ENCODE measurements at regions not wholly inside any gene's neighbourhood (a gene's known extent, or its start where the extent isn't known, plus 50 kb on each side); places are given as distances from the start of the nearest gene placed in this dataset.

DNA sequence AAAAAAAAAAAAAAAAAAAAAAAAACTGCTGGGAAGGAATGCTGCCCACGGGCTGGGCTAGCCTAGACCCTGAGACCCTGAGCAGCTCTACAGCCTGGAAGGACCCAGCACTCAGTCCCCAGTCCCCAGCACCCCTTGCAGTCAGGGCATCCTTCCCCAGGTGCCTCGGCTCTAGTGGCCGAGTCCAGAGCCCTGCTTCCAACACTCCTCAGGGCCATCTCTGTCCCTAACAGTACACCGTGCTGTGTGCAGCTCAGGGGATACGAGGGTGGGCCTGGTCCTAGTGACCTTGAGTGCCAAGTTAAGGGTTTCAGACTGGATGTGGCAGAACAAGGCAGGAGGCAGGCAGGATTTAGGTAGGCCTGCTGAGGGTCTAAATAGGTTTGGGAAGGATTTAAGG is 50.2 kb upstream of the LRP8 start:
- no peak for DNase-seq

GRCh38 chr1:53378932-53379661 is 51.2 kb upstream of the LRP8 start:
- no peak for DNase-seq

DNA sequence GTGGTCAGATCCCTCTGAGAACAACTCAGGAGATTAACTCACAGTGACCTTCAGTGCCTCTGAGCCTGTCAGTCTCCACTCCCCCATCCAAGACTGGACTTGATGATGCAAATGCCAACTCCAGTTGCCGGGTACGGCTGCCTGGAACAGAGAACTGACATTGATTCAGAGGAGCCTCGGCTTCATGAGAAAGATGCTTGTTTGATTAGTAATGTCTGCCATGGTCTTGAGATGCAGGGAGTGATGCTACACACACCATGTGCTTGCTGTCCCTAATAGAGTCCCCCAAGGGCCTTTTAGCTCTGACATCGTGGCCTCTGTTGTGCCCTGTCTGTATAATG is 51.8 kb upstream of the LRP8 start:
- no peak for DNase-seq

DNA sequence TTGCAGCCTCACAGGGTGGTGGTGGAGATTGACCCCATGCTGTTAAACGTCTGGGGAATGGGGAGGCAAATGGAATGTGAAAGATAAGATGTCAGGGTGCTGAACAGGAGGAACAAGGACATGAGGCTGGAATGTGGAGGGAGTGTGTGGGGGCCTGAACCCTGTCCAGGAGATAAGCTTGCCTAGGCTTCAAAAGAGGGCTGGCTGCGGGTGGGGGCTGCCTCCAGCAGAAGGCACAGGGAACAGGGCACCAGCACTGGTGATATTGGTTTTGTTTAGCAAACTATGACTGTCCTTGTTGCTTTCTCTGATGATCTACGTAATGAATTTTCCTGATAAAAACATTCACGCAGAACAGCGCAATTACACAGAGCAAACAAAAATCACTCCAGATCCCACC is 52.4 kb upstream of the LRP8 start:
- DNase-seq, result no peak

DNA sequence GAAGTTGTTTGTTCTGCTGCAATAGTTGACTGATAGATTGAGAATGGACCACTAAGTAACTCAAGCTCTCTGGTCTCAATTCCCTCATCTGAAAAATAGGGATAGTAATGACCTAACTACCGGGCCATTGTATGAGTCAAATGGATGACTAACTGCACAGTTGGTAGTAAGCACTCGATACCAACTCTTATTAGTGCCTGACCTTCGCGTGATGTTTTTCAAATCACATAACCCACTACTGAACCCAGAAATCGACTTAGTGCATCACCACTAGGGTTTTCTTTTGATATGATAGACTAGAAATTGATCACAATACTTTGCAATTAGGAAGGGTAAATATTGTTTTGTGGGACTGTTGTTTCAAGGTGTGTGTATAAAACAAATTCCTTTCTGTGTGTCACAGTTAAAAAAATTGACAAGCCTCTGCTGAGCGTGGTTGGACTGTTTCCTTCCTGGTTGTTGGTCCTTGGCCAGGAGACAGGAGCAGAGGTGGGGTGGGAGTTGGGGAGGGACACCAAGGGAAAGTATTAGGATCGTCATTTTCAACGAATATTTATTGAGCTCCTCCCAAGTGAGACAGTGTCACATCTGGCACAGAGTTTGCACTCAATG is 54.0 kb upstream of the LRP8 start:
- DNase-seq, result no peak

GRCh38 chr1:53383136-53383870 is 55.4 kb upstream of the LRP8 start:
- DNase-seq, result no peak

- no peak for DNase-seq
These were observed 56.9 kb upstream of the LRP8 start for GRCh38 chr1:53384796-53385195.

- no peak for DNase-seq
These were observed 57.7 kb upstream of the LRP8 start for GRCh38 chr1:53385276-53386225.

DNA sequence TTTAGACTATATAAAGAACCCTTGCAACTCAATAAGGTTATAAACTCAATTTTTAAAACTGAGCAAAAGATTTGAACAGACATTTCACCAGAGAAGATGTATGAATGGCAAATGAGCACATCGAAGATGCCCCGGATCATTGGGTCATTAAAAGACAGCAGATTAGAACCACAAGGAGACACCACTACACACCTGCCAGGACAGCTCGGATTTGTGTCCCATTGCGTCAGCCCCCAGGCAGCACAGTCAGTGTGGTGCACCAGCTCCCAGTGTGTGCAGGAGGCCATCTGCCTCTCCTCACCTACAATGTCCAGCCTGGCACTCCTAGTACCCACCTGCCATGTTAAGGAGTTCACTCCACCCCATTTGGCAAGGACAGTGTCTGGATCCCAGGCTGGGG is 61.1 kb upstream of the LRP8 start:
- DNase-seq, result no peak

DNA sequence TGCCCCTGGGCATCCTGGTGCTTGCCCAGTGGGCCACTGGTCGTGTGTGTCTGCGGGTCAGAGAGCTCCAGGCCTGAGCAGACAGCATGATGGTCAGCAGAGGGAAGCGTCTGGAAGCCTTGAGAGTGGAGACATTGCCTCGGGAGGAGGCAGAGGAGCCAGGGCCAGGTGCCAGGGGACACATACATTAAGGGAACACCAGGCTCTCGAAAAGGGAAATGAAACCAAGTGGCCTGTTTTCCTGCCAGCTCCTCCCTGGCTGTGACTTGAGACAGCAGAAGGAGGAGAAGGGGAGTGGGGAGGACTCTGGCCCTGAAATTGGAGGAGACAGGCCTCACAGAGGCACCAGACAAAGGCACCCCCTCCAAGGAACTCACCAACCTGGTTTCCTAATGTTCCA is 62.4 kb upstream of the LRP8 start:
- DNase-seq, result peak; percentile 76 to 81 (median 77)

- no peak for DNase-seq
These were observed 62.9 kb upstream of the LRP8 start for GRCh38 chr1:53390736-53391135.

DNA sequence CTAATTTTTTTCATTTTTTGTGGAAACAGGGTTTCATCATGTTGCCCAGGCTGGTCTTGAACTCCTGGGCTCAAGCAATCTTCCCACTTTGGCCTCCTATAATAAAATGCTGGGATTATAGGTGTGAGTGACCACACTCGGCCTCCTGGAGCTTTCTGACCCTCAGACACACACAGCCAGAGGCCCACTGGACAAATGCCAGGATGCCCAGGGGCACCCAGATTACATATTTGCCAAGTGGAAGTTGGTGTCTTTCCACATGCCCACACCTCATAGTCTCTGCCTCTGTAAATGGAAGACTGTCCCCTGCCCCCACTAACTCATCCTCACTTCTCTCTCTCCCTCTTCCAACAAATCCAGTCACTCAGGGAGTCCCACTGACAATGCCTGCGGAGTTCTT is 63.4 kb upstream of the LRP8 start:
- DNase-seq, result no peak

GRCh38 chr1:53391982-53392381 is 64.1 kb upstream of the LRP8 start:
- no peak for DNase-seq

DNA sequence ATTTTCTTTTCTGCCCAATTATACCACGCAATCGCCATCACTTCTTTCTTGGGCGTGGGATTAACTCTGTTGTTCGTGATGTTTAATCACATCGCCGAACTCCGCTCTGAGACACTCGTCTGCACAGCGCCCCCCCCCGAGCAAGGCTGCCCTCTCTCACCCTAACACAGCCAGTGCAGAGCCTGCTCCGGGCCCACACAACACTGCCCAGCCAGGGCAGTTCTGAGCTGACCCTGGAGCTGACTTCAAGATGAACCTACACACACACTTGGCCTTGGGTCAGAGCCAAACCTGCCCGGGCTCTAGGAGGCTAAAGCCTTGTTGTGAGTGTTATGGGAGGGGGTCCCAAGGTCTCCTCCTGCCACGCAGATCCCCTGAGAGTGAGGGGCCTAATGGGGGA is 64.6 kb upstream of the LRP8 start:
- no peak for DNase-seq

GRCh38 chr1:53393325-53393792 is 65.5 kb upstream of the LRP8 start:
- peak; percentile 76 to 88 (median 86) for DNase-seq

- no peak for DNase-seq
These were observed 64.9 kb upstream of the DMRTB1 start for GRCh38 chr1:53394306-53394705.

DNA sequence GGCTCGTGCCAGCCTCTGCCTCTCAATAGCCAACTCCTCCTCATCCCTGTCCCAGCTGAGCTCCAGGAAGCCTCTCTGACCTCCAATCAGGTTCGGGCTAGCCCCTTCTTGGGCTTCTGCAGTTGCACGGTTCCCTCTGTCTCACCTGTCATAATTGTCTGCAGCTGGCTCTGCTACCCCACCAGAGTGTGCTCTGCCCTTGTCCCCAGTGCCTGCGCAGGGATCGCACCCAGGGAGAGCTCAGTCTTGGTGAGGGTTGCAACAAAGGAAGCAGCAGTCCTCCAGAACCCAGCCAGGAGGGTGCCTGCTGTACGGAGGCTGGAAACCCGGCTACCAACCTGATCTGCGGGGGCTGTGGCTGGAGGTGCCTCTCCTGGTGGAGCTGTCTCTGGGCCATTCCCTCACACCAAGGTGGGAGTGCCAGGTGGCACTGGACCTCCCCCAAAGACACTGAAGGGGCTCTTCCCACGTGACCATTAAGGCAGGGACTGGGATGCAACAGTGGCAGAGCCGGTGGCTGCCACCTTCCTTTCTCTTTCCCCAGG is 63.5 kb upstream of the DMRTB1 start:
- no peak for DNase-seq

GRCh38 chr1:53396573-53397268 is 62.5 kb upstream of the DMRTB1 start:
- DNase-seq, result no peak

GRCh38 chr1:53398091-53398490 is 61.1 kb upstream of the DMRTB1 start:
- no peak for DNase-seq

GRCh38 chr1:53398576-53399365 is 60.4 kb upstream of the DMRTB1 start:
- DNase-seq, result no peak

All from suppressor macrophage treated with lipopolysaccharide for 1 hour (primary cell).